ENCODE measurements at regions not wholly inside any gene's neighbourhood (a gene's known extent, or its start where the extent isn't known, plus 50 kb on each side); places are given as distances from the start of the nearest gene placed in this dataset.

GRCh38 chr5:83780699-83781350 lies 60.2 kb upstream of the HAPLN1 start:
- TF ChIP-seq CTCF (IDR thresholded peaks at IDR 0.05; ENCODE audit: low read depth, low read length, missing control alignments): no peak
- DNase-seq (ENCODE audit: low read depth): no peak
- no peak overlapping the region for H3K4me3 ChIP-seq (ENCODE audit: low read depth, low read length)

GRCh38 chr5:83777856-83778255 lies 57.2 kb upstream of the HAPLN1 start:
- no peak for TF ChIP-seq CTCF (IDR thresholded peaks at IDR 0.05; ENCODE audit: low read depth, low read length, missing control alignments)

GRCh38 chr5:83776437-83777031 lies 55.9 kb upstream of the HAPLN1 start:
- H3K4me3 ChIP-seq (ENCODE audit: low read depth, low read length): no peak overlapping the region
- TF ChIP-seq CTCF (IDR thresholded peaks at IDR 0.05; ENCODE audit: low read depth, low read length, missing control alignments): no peak
- no peak for DNase-seq (ENCODE audit: low read depth)

More at GRCh38 chr5:83777856-83778255, 57.2 kb upstream of the HAPLN1 start:
- no peak overlapping the region for H3K4me3 ChIP-seq (ENCODE audit: low read depth, low read length)
- DNase-seq (ENCODE audit: low read depth): no peak

All from GM12864 (cell line).